ENCODE measurements at regions not wholly inside any gene's neighbourhood (a gene's known extent, or its start where the extent isn't known, plus 50 kb on each side); places are given as distances from the start of the nearest gene placed in this dataset.

- ATAC-seq (no peak), DNase-seq (no peak)
- H3K27ac ChIP-seq: no peak overlapping the region
- no peaks in the 10 kb centered on the region for H3K4me1 ChIP-seq
- H3K4me3 ChIP-seq: no peak overlapping the region
- TF ChIP-seq, protein P1, sequence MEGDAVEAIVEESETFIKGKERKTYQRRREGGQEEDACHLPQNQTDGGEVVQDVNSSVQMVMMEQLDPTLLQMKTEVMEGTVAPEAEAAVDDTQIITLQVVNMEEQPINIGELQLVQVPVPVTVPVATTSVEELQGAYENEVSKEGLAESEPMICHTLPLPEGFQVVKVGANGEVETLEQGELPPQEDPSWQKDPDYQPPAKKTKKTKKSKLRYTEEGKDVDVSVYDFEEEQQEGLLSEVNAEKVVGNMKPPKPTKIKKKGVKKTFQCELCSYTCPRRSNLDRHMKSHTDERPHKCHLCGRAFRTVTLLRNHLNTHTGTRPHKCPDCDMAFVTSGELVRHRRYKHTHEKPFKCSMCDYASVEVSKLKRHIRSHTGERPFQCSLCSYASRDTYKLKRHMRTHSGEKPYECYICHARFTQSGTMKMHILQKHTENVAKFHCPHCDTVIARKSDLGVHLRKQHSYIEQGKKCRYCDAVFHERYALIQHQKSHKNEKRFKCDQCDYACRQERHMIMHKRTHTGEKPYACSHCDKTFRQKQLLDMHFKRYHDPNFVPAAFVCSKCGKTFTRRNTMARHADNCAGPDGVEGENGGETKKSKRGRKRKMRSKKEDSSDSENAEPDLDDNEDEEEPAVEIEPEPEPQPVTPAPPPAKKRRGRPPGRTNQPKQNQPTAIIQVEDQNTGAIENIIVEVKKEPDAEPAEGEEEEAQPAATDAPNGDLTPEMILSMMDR (IDR thresholded peaks at IDR 0.05): no peak
- H3K9me3 ChIP-seq: no peaks in the 10 kb centered on the region
- H3K36me3 ChIP-seq: no peaks in the 10 kb centered on the region
- peaks cover 0 to 11% of the 10 kb centered on the region in 2 donors for H3K27me3 ChIP-seq
- intact Hi-C loops (cut with DNase I): no loop called here
These were observed 1481.4 kb downstream of the BRD1 start for GRCh38 chr22:48346311-48346710.

- no peak overlapping the region for H3K4me3 ChIP-seq
- H3K9me3 ChIP-seq: no peaks in the 10 kb centered on the region
- intact Hi-C loops (cut with DNase I): no loop called here
- DNase-seq (no peak), ATAC-seq (no peak)
- TF ChIP-seq, protein P1 (IDR thresholded peaks at IDR 0.05): no peak
- H3K27me3 ChIP-seq: peaks cover 0 to 18% of the 10 kb centered on the region in 2 donors
- no peaks in the 10 kb centered on the region for H3K4me1 ChIP-seq
- H3K36me3 ChIP-seq: no peaks in the 10 kb centered on the region
- H3K27ac ChIP-seq: no peak overlapping the region
These were observed 1482.0 kb downstream of the BRD1 start for GRCh38 chr22:48345631-48346030.

DNA sequence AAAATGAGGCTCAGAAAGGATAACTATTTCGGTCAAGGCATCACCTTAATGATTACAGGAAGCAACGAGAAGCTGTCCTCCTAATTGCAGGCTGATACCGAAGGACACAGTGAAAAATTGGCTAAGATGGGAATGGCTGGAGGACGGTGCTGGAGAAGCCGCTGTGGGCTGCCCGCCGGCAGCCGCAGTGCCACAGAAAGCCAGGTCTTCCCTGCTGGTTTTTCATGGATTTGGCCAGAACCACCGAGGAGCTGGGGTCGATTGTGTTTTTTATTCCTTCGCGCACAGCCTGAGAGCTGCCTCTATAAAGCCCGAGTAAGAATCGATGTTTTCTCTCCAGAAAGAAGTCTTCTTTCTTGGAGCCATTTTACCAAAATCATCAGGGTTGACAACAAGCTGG, 1484.2 kb downstream of the BRD1 start:
- Histone ChIP-seq H3K36me3 (no peaks in the 10 kb centered on the region), H3K4me3 (no peak overlapping the region), H3K27me3 (peaks cover 0 to 39% of the 10 kb centered on the region in 2 donors), H3K27ac (no peak overlapping the region), H3K9me3 (no peaks in the 10 kb centered on the region), H3K4me1 (no peaks in the 10 kb centered on the region)
- ATAC-seq (no peak), DNase-seq (no peak)
- TF ChIP-seq, protein P1 (IDR thresholded peaks at IDR 0.05): no peak
- intact Hi-C loops (cut with DNase I): no loop called here

DNA sequence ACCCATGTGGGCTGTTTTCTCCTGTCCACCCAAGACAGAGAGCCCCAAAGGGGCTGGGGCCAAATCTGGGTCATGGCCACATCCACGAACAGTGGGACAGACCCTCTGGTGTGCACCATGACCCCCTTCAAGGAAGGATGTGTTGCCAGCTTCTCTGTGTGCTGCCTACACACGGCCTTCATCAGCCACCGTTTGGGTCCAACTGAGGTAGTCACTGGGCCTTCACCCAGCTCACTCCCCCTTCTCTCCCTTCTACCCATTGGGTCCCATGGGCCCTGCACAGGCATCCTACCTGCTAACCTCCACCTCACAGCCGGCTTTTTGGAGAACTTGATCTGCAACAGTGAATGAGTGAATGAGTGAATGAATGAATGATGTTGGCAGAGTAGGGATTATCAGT, 1484.9 kb downstream of the BRD1 start:
- no peak overlapping the region for H3K27ac ChIP-seq
- TF ChIP-seq, protein P1 (IDR thresholded peaks at IDR 0.05): no peak
- H3K4me1 ChIP-seq: no peaks in the 10 kb centered on the region
- no peaks in the 10 kb centered on the region for H3K36me3 ChIP-seq
- H3K27me3 ChIP-seq: peaks cover 0 to 43% of the 10 kb centered on the region in 2 donors
- intact Hi-C loops (cut with DNase I): no loop called here
- no peaks in the 10 kb centered on the region for H3K9me3 ChIP-seq
- ATAC-seq (no peak), DNase-seq (no peak)
- no peak overlapping the region for H3K4me3 ChIP-seq

DNA sequence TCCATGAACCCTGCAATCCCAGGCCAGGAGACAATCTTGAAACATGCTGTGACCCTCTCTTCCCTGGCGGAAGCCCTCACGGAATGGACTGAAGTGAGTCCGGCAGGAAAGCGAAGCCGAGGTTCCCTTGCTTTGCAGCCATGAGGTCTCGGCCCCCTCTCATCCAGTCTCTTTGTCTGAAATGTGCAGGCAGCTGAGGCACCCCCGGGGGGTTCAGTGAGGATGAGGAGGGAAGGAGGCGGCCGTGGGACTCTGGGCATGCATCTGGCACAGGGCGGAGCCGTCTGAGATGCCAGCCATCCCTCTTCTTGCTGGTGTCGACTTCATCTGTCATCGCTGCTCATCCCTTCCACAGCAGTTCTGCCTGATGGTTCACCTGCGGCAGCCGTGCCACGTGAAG, 1485.7 kb downstream of the BRD1 start:
- Histone ChIP-seq H3K27ac (no peak overlapping the region), H3K9me3 (no peaks in the 10 kb centered on the region), H3K4me1 (no peaks in the 10 kb centered on the region), H3K36me3 (no peaks in the 10 kb centered on the region), H3K27me3 (peaks cover 0 to 42% of the 10 kb centered on the region in 2 donors), H3K4me3 (no peak overlapping the region)
- DNase-seq: no peak
- no peak for ATAC-seq
- intact Hi-C loops (cut with DNase I): no loop called here
- TF ChIP-seq, protein P1 (IDR thresholded peaks at IDR 0.05): no peak

Measured in left lung (tissue), 4 donors.